HUES48 (cell line): ENCODE measurements at regions not wholly inside any gene's neighbourhood (a gene's known extent, or its start where the extent isn't known, plus 50 kb on each side); places are given as distances from the start of the nearest gene placed in this dataset.
"Not testable (repeated sequence)": the region's sequence is repeated elsewhere in the genome, so short reads cannot be mapped to it uniquely, and the experiment has no call there.

Source experiments
- H3K27ac ChIP-seq: one replicate; pipeline ENCODE4 v1.7.0; 2013; ENCODE audit warnings: low read depth, low read length, inconsistent platforms
- H3K27me3 ChIP-seq: 2 replicates; pipeline ENCODE4 v1.6.1; 2013; ENCODE audit warnings: mild to moderate bottlenecking, low read length; ENCODE audit not compliant: control insufficient read depth, insufficient read depth
- H3K36me3 ChIP-seq: 2 replicates; pipeline ENCODE4 v1.6.1; 2013; ENCODE audit warnings: low read length; ENCODE audit not compliant: control insufficient read depth, insufficient read depth
- H3K4me1 ChIP-seq: 2 replicates; pipeline ENCODE4 v1.6.1; 2013; ENCODE audit warnings: mild to moderate bottlenecking, low read length; ENCODE audit not compliant: control insufficient read depth, insufficient read depth
- H3K4me3 ChIP-seq: 2 replicates; pipeline ENCODE4 v1.5.1; 2013; ENCODE audit warnings: mild to moderate bottlenecking, low read depth, low read length
- H3K9ac ChIP-seq: 2 replicates; pipeline ENCODE4 v1.6.1; 2013; ENCODE audit warnings: mild to moderate bottlenecking, low read depth, low read length, moderate library complexity
- H3K9me3 ChIP-seq: 2 replicates; pipeline ENCODE4 v1.6.1; 2013; ENCODE audit warnings: low read length; ENCODE audit not compliant: control insufficient read depth, insufficient read depth

GRCh38 chr3:34155666-34156065 lies 357.2 kb downstream of the PDCD6IP start:
- Histone ChIP-seq H3K4me3 (no peak overlapping the region), H3K9me3 (no peaks in the 10 kb centered on the region), H3K27me3 (no peaks in the 10 kb centered on the region), H3K27ac (no peak overlapping the region), H3K4me1 (no peaks in the 10 kb centered on the region), H3K36me3 (no peaks in the 10 kb centered on the region), H3K9ac (no peak overlapping the region)

DNA sequence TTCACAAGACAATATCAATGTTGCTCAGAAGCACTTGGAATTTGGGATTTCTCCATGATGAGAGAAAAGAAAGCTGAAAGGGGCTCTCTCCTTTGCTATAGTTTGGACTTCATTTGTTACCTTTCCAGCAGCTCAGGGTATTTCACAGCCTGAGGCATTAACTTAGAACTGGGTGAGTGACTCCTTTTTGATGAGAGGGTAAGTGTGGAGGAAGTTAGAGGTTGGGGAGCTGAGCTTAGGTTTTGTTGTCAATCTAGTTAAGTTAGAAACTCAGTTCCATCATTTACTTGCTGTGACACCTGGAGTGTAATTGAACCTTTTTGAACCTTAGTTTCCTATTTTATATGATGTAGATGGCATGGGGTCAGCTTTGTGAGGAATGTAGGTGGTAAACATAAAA lies 359.1 kb downstream of the PDCD6IP start:
- Histone ChIP-seq H3K9me3 (no peaks in the 10 kb centered on the region), H3K27ac (no peak overlapping the region), H3K27me3 (no peaks in the 10 kb centered on the region)

GRCh38 chr3:34159613-34160420 lies 361.4 kb downstream of the PDCD6IP start:
- H3K27me3 ChIP-seq, result no peaks in the 10 kb centered on the region
- no peaks in the 10 kb centered on the region for H3K4me1 ChIP-seq
- no peaks in the 10 kb centered on the region for H3K36me3 ChIP-seq
- no peak overlapping the region for H3K27ac ChIP-seq
- H3K9me3 ChIP-seq, result no peaks in the 10 kb centered on the region
- no peak overlapping the region for H3K4me3 ChIP-seq
- no peak overlapping the region for H3K9ac ChIP-seq

More for the DNA sequence above, 359.1 kb downstream of the PDCD6IP start:
- Histone ChIP-seq H3K9ac (no peak overlapping the region), H3K4me1 (no peaks in the 10 kb centered on the region), H3K4me3 (no peak overlapping the region), H3K36me3 (no peaks in the 10 kb centered on the region)

DNA sequence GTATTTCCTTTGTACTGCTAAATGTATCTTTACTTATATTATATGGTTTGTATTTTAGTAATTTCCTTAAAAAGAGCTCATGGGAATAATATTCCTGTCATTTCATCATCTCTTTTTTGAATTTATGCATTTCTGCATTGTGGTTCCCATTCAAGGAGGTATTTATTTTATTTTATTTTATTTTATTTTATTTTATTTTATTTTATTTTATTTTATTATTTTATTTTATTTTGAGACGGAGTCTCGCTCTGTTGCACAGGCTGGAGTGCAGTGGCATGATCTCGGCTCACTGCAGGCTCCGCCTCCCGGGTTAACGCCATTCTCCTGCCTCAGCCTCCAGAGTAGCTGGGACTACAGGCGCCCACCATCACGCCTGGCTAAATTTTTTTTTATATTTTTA lies 371.2 kb downstream of the PDCD6IP start:
- not testable (repeated sequence) for H3K9me3 ChIP-seq, H3K27me3 ChIP-seq, H3K27ac ChIP-seq, H3K36me3 ChIP-seq, H3K9ac ChIP-seq, H3K4me1 ChIP-seq, H3K4me3 ChIP-seq

DNA sequence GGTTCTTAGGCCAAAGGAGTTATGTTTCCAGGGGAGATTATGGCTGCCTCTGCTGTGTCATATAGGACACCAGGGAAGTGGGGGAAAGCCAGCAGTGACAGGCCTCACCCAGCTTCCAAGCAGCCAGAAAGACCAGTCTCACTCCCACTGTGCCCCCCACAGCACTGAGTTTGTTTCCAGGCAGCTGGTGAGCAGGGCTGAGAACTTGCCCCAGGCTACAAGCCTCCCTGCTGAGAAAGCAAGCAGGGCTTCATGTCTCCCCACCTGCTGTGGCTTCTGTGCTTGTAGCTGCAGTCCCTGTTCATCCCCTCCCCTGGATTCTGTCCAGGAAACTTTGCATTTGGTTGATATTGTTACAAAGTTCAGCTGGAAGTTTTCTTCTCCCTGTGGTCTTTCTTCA lies 376.3 kb downstream of the PDCD6IP start:
- Histone ChIP-seq H3K4me1 (peaks cover 27% of the 10 kb centered on the region), H3K27ac (peak overlapping the region; percentile 28), H3K9me3 (no peaks in the 10 kb centered on the region), H3K9ac (no peak overlapping the region), H3K27me3 (no peaks in the 10 kb centered on the region), H3K36me3 (no peaks in the 10 kb centered on the region), H3K4me3 (no peak overlapping the region)

GRCh38 chr3:34175636-34176176 lies 377.3 kb downstream of the PDCD6IP start:
- Histone ChIP-seq H3K9me3 (no peaks in the 10 kb centered on the region), H3K4me3 (no peak overlapping the region), H3K9ac (no peak overlapping the region), H3K27me3 (no peaks in the 10 kb centered on the region), H3K36me3 (no peaks in the 10 kb centered on the region), H3K27ac (no peak overlapping the region), H3K4me1 (peaks cover 27% of the 10 kb centered on the region)

GRCh38 chr3:34176723-34177122 lies 378.3 kb downstream of the PDCD6IP start:
- no peak overlapping the region for H3K27ac ChIP-seq
- H3K9ac ChIP-seq, result no peak overlapping the region
- no peaks in the 10 kb centered on the region for H3K27me3 ChIP-seq
- no peak overlapping the region for H3K4me3 ChIP-seq
- no peaks in the 10 kb centered on the region for H3K9me3 ChIP-seq
- H3K36me3 ChIP-seq, result no peaks in the 10 kb centered on the region
- H3K4me1 ChIP-seq, result peaks cover 27% of the 10 kb centered on the region

GRCh38 chr3:34178415-34178814 lies 380.0 kb downstream of the PDCD6IP start:
- Histone ChIP-seq H3K27me3 (no peaks in the 10 kb centered on the region), H3K27ac (no peak overlapping the region), H3K9ac (no peak overlapping the region), H3K9me3 (no peaks in the 10 kb centered on the region), H3K4me1 (peaks cover 28% of the 10 kb centered on the region), H3K4me3 (no peak overlapping the region), H3K36me3 (no peaks in the 10 kb centered on the region)

DNA sequence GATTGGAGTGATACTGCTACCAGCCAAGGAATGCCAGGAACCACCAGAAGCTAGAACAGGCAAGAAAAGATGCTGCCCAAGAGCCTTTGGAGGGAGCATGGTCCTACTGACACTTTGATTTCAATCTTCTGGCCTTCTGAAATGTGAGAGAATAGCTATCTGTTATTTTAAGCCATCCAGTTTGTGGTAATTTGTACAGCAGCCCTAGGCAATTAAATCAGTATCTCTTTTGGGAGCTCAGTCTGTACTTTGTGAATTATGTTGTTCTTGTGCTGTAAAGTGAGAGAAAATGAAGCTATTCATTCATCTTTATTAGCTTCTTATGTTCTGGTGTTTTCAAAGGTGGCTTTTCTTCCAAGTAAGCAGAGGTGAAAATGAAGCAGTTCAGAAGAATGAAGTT lies 381.3 kb downstream of the PDCD6IP start:
- no peak overlapping the region for H3K4me3 ChIP-seq
- no peak overlapping the region for H3K27ac ChIP-seq
- H3K4me1 ChIP-seq, result peaks cover 35% of the 10 kb centered on the region
- H3K27me3 ChIP-seq, result no peaks in the 10 kb centered on the region
- H3K9ac ChIP-seq, result no peak overlapping the region
- no peaks in the 10 kb centered on the region for H3K9me3 ChIP-seq
- H3K36me3 ChIP-seq, result no peaks in the 10 kb centered on the region

DNA sequence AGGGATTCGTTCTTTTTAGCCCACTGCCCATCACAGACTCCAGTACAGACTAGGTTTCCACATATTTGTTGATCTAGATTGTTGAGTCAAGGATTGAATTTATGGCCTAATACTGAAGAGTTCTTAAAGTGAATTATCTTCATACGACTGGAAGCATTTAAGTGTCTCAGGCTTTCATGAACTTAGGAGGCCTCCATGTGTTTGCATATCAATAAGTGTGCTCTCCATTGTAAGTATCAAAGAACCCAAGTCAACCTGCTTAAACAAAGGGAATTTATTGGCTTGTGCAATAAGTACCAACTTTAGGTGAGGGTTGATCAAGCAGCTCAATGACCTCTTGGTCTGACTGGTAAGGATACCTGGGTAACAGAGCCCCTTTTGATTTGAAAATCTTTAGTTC lies 382.1 kb downstream of the PDCD6IP start:
- Histone ChIP-seq H3K9ac (no peak overlapping the region), H3K4me1 (peaks cover 27% of the 10 kb centered on the region)

GRCh38 chr3:34183114-34183513 lies 384.7 kb downstream of the PDCD6IP start:
- Histone ChIP-seq H3K9me3 (no peaks in the 10 kb centered on the region), H3K9ac (no peak overlapping the region), H3K4me3 (no peak overlapping the region), H3K36me3 (no peaks in the 10 kb centered on the region), H3K4me1 (peaks cover 11% of the 10 kb centered on the region), H3K27ac (no peak overlapping the region), H3K27me3 (no peaks in the 10 kb centered on the region)

More for the DNA sequence above, 382.1 kb downstream of the PDCD6IP start:
- Histone ChIP-seq H3K36me3 (no peaks in the 10 kb centered on the region), H3K27me3 (no peaks in the 10 kb centered on the region), H3K4me3 (no peak overlapping the region), H3K9me3 (no peaks in the 10 kb centered on the region), H3K27ac (no peak overlapping the region)
